GM12878 (cell line): ENCODE measurements at regions not wholly inside any gene's neighbourhood (a gene's known extent, or its start where the extent isn't known, plus 50 kb on each side); places are given as distances from the start of the nearest gene placed in this dataset.

Experiments used
- ATAC-seq: fragments of 200-7000 bp; cut with Tn5 transposase; 3 replicates; pipeline ENCODE4 v1.9.1; 2020; ENCODE audit warnings: mild to moderate bottlenecking, moderate library complexity
- BruUV-seq: library from RNA; stranded (reverse); fragments of 400-500 nt; replicated peaks from 2 replicates; lab custom pipeline; 2021; lab: Mats Ljungman, UMichigan
- CTCF ChIA-PET: fragments of 300-600 bp; sonication (Branson Sonifier 250); formaldehyde crosslinking; extraction: SDS; loops from one replicate; lab custom pipeline; 2021; ENCODE audit warnings: inconsistent platforms; lab: Yijun Ruan, JAX
- POLR2A ChIA-PET: fragments of 350-600 bp; formaldehyde crosslinking; extraction: SDS; loops from one replicate; lab custom pipeline; 2021; ENCODE audit warnings: inconsistent platforms; lab: Charles Lee
- RAD21 ChIA-PET: fragments of 300-600 bp; sonication (Branson Sonifier 250); formaldehyde crosslinking; loops from one replicate; lab custom pipeline; 2023; ENCODE audit warnings: antibody characterized with exemption; ENCODE audit not compliant: unreplicated experiment; lab: Charles Lee
- SMC1A ChIA-PET: fragments of 300-600 bp; sonication (Branson Sonifier 250); formaldehyde crosslinking; loops from one replicate; lab custom pipeline; 2023; ENCODE audit not compliant: unreplicated experiment, uncharacterized antibody; lab: Charles Lee
- DNase-seq: peaks from one replicate; pipeline ENCODE4 v3.0.0-alpha.2; 2011; ENCODE audit warnings: low read depth, low spot score
- FAIRE-seq: peaks from 3 replicates; lab custom pipeline; 2011; peaks lifted over from hg19 to GRCh38; lab: Jason Lieb, UNC
- H2AFZ ChIP-seq: 2 replicates; pipeline ENCODE4 v1.6.0; 2011; ENCODE audit warnings: low read depth, low read length, control low read depth; ENCODE audit not compliant: control insufficient read depth
- H3K27ac ChIP-seq: 2 replicates; pipeline ENCODE4 v1.5.1; 2011; ENCODE audit warnings: control low read depth; ENCODE audit not compliant: control insufficient read depth, insufficient read depth
- H3K27me3 ChIP-seq, 2 experiments: replicated peaks in 1 of 2; 2 replicates each; pipeline versions ENCODE4 v1.6.0 to v1.6.1; 2011; ENCODE audit warnings: low read length in 1 of 2; ENCODE audit not compliant: control insufficient read depth in 2 of 2, insufficient read depth in 2 of 2
- H3K36me3 ChIP-seq, 2 experiments: 2 replicates each; pipeline ENCODE4 v1.5.1; 2011; ENCODE audit warnings: low read length in 1 of 2; ENCODE audit not compliant: control insufficient read depth in 2 of 2, insufficient read depth in 2 of 2
- H3K4me1 ChIP-seq: 2 replicates; pipeline ENCODE4 v1.6.1; 2011; ENCODE audit warnings: mild to moderate bottlenecking, low read length, moderate library complexity, mixed read lengths; ENCODE audit not compliant: control insufficient read depth, insufficient read depth
- H3K4me2 ChIP-seq: 2 replicates; pipeline ENCODE4 v1.6.0; 2011; ENCODE audit warnings: control low read depth; ENCODE audit not compliant: control insufficient read depth, insufficient read depth
- H3K4me3 ChIP-seq: fragments of 200-600 bp; sonication (generic); 2 replicates; pipeline ENCODE4 v1.5.1; 2016
- H3K79me2 ChIP-seq: 2 replicates; pipeline ENCODE4 v1.6.0; 2011; ENCODE audit warnings: low read length; ENCODE audit not compliant: control insufficient read depth, insufficient read depth
- H3K9ac ChIP-seq: 2 replicates; pipeline ENCODE4 v1.8.0; 2011; ENCODE audit warnings: low read length, control low read depth, mixed read lengths; ENCODE audit not compliant: control insufficient read depth, insufficient read depth
- H3K9me3 ChIP-seq: replicated peaks from 3 replicates; pipeline ENCODE4 v1.5.1; 2011; ENCODE audit warnings: mild to moderate bottlenecking, low read length; ENCODE audit not compliant: control insufficient read depth, insufficient read depth
- H4K20me1 ChIP-seq: 2 replicates; pipeline ENCODE4 v1.6.0; 2011; ENCODE audit not compliant: control insufficient read depth, insufficient read depth
- ATF3 ChIP-seq: IDR thresholded peaks from 2 replicates; pipeline ENCODE4 v1.6.1; 2011; ENCODE audit warnings: low read depth, mild to moderate bottlenecking, low read length, moderate library complexity, borderline replicate concordance; ENCODE audit errors: extremely low read depth
- NR2C1 ChIP-seq: fragments of 450-650 bp; IDR thresholded peaks from 2 replicates; pipeline ENCODE4 v1.6.1; 2017; ENCODE audit warnings: antibody characterized with exemption, mild to moderate bottlenecking, moderate library complexity
- TBL1XR1 ChIP-seq: IDR thresholded peaks from 2 replicates; pipeline ENCODE4 v1.6.1; 2012; ENCODE audit warnings: low read depth, low read length, improper control_type of control experiment
- ZBTB4 ChIP-seq: fragments of 450-650 bp; formaldehyde crosslinking; IDR thresholded peaks from 2 replicates; pipeline ENCODE4 v1.4.0; 2022; ENCODE audit warnings: mild to moderate bottlenecking, moderate library complexity
- ZNF384 ChIP-seq: IDR thresholded peaks from 2 replicates; pipeline ENCODE4 v1.6.1; 2012; ENCODE audit warnings: low read depth, mild to moderate bottlenecking, low read length, improper control_type of control experiment, borderline replicate concordance
- WGBS: methylation state at CpG from one replicate; pipeline ENCODE4 v1.1.6; 2016; ENCODE audit warnings: low lambda C conversion rate; ENCODE audit not compliant: insufficient replicate concordance, insufficient coverage; ENCODE audit errors: missing lambda C conversion rate; 5-methylcytosine and 5-hydroxymethylcytosine counted together
- in situ Hi-C: fragments of 300-500 bp; cut with MboI; formaldehyde crosslinking; loops from 9 replicates; pipeline ENCODE4 v1.14.3; 2018; ENCODE audit warnings: mixed read lengths
- intact Hi-C: fragments of 100-400 bp; cut with micrococcal nuclease; formaldehyde crosslinking; loops from one replicate; pipeline ENCODE4 v1.14.2; 2022; ENCODE audit not compliant: unreplicated experiment

- ChIA-PET SMC1A (no interaction called here), RAD21 (no interaction called here), CTCF (no interaction called here), POLR2A (no interaction called here)
- Histone ChIP-seq H3K9ac (no peak overlapping the region), H3K79me2 (no peaks in the 10 kb centered on the region), H3K4me3 (no peak overlapping the region), H3K4me2 (no peak overlapping the region), H3K9me3 (no peaks in the 10 kb centered on the region), H3K27ac (no peak overlapping the region), H4K20me1 (no peaks in the 10 kb centered on the region), H3K4me1 (no peaks in the 10 kb centered on the region), H2AFZ (no peak overlapping the region), H3K27me3 (no peaks in the 10 kb centered on the region), H3K36me3 (no peaks in the 10 kb centered on the region)
- TF ChIP-seq ZBTB4: no peak
- no peak for TF ChIP-seq TBL1XR1
- TF ChIP-seq ATF3: no peak
- no peak for TF ChIP-seq NR2C1
- TF ChIP-seq ZNF384: no peak
- 8% methylated on average over 4 of the region's 4 CpGs for WGBS
- in situ Hi-C loops (no loop called here), intact Hi-C loops (no loop called here)
- ATAC-seq: no peak
- FAIRE-seq: no peak
- no TSS peak for BruUV-seq
- DNase-seq: no peak
Observed at GRCh38 chr9:12424243-12424642, 268.9 kb upstream of the TYRP1 start.
